ENCODE measurements at regions not wholly inside any gene's neighbourhood (a gene's known extent, or its start where the extent isn't known, plus 50 kb on each side); places are given as distances from the start of the nearest gene placed in this dataset.
"Not testable (repeated sequence)": the region's sequence is repeated elsewhere in the genome, so short reads cannot be mapped to it uniquely, and the experiment has no call there.

GRCh38 chr2:133643863-133644262 is 75.6 kb upstream of the NCKAP5 start:
- TF ChIP-seq CTCF (IDR thresholded peaks at IDR 0.05) (no peak), POLR2A (IDR thresholded peaks at IDR 0.05) (no peak)
- Histone ChIP-seq H3K4me1 (no peaks in the 10 kb centered on the region), H3K9me3 (no peaks in the 10 kb centered on the region), H3K27me3 (no peaks in the 10 kb centered on the region), H3K27ac (no peak overlapping the region), H3K36me3 (no peaks in the 10 kb centered on the region), H3K4me3 (replicated peaks in 1 of 3) (no peak overlapping the region)
- intact Hi-C loops (cut with DNase I), result no loop called here
- WGBS, 2 donors, result 80 to 88% methylated on average over 2 of the region's 2 CpGs
- no peak for DNase-seq

DNA sequence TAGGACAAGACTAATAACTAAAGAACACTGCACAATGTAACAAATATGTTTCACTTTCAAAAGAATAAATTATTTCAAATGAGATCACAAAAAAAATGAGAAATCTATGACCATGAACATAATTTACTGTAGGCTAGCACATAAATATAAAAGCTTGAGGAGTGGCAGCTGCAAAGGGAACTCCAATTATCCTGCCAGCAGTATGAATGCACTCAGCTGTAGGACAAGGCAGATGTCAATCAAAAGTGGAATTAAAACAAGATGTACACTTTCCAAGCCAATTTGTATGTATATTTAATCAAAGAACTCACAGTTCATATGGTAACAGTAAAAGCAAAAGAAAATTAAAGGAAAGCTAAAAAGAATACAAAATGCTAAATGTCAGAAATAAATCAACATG is 76.6 kb upstream of the NCKAP5 start:
- Histone ChIP-seq H3K27ac (no peak overlapping the region), H3K4me3 (replicated peaks in 1 of 3) (no peak overlapping the region), H3K27me3 (no peaks in the 10 kb centered on the region), H3K36me3 (no peaks in the 10 kb centered on the region), H3K9me3 (no peaks in the 10 kb centered on the region), H3K4me1 (no peaks in the 10 kb centered on the region)
- intact Hi-C loops (cut with DNase I), result no loop called here
- no peak for TF ChIP-seq POLR2A (IDR thresholded peaks at IDR 0.05)
- TF ChIP-seq CTCF (IDR thresholded peaks at IDR 0.05), result no peak
- DNase-seq, result no peak

GRCh38 chr2:133647386-133647785 is 79.1 kb upstream of the NCKAP5 start:
- H3K36me3 ChIP-seq; H3K4me1 ChIP-seq; H3K9me3 ChIP-seq; DNase-seq; H3K27me3 ChIP-seq; intact Hi-C loops (cut with DNase I); H3K27ac ChIP-seq; H3K4me3 ChIP-seq (replicated peaks in 1 of 3): not testable (repeated sequence)
- 83 to 94% methylated on average over 1 of the region's 1 CpG for WGBS, 2 donors

GRCh38 chr2:133651861-133652260 is 83.6 kb upstream of the NCKAP5 start:
- H3K4me1 ChIP-seq, result no peaks in the 10 kb centered on the region
- no peaks in the 10 kb centered on the region for H3K36me3 ChIP-seq
- H3K27ac ChIP-seq, result no peak overlapping the region
- TF ChIP-seq POLR2A (IDR thresholded peaks at IDR 0.05), result no peak
- no peak for TF ChIP-seq CTCF (IDR thresholded peaks at IDR 0.05)
- 82 to 86% methylated on average over 2 of the region's 2 CpGs for WGBS, 2 donors
- no peak for DNase-seq
- H3K4me3 ChIP-seq (replicated peaks in 1 of 3), result no peak overlapping the region
- intact Hi-C loops (cut with DNase I), result no loop called here
- no peaks in the 10 kb centered on the region for H3K9me3 ChIP-seq
- H3K27me3 ChIP-seq, result no peaks in the 10 kb centered on the region

DNA sequence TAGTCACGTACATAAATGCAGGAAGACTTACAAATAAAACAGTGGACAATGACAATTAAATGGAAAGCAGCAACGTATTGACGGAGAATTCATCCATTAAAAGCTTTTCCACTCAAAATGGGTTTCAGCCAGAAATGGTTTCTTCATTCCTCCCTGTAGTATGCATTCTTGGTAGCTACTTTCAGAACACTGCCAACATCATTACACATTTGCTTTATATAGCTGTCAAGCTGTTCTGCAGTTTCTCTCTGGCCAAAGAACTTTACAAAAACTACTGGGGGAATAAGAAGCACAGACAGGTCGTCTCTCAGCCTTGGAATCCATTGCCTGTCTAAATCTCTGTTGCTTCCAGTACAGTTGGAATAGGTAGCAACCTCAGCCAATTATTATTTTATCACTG is 84.1 kb upstream of the NCKAP5 start:
- no peak for DNase-seq
- H3K27me3 ChIP-seq, result no peaks in the 10 kb centered on the region
- H3K36me3 ChIP-seq, result no peaks in the 10 kb centered on the region
- intact Hi-C loops (cut with DNase I), result no loop called here
- no peak overlapping the region for H3K4me3 ChIP-seq (replicated peaks in 1 of 3)
- no peaks in the 10 kb centered on the region for H3K4me1 ChIP-seq
- H3K27ac ChIP-seq, result no peak overlapping the region
- 61 to 66% methylated on average over 4 of the region's 4 CpGs for WGBS, 2 donors
- TF ChIP-seq CTCF (IDR thresholded peaks at IDR 0.05) (no peak), POLR2A (IDR thresholded peaks at IDR 0.05) (no peak)
- H3K9me3 ChIP-seq, result no peaks in the 10 kb centered on the region

DNA sequence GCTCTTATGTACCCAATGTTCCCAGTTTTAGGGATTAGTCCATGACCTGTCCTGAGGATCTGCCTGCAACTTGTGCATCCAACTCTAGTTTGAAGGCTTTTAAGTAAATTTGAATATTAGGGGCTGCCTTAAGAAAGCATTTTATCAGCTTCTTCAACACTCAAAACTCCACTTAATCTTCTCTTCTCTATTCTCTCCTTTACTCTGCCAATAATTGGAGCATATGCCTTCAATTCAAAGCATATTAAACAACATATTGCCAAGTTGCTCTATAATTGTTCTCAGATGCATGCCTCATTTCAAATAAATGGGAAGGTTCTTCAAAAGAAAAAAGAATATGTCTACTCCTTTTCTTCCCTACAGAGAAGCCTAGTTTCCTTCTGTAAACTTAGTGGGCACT is 84.8 kb upstream of the NCKAP5 start:
- TF ChIP-seq POLR2A (IDR thresholded peaks at IDR 0.05), result no peak
- TF ChIP-seq CTCF (IDR thresholded peaks at IDR 0.05), result no peak
- no peaks in the 10 kb centered on the region for H3K4me1 ChIP-seq
- no peak overlapping the region for H3K4me3 ChIP-seq (replicated peaks in 1 of 3)
- no peaks in the 10 kb centered on the region for H3K9me3 ChIP-seq
- intact Hi-C loops (cut with DNase I), result no loop called here
- H3K27me3 ChIP-seq, result no peaks in the 10 kb centered on the region
- no peak overlapping the region for H3K27ac ChIP-seq
- no peak for DNase-seq
- H3K36me3 ChIP-seq, result no peaks in the 10 kb centered on the region
